ENCODE measurements at regions not wholly inside any gene's neighbourhood (a gene's known extent, or its start where the extent isn't known, plus 50 kb on each side); places are given as distances from the start of the nearest gene placed in this dataset.

GRCh38 chr10:118865998-118866693 is 111.4 kb upstream of the CACUL1 start:
- Histone ChIP-seq H3K27me3 (ENCODE audit: insufficient read depth, poor library complexity, severe bottlenecking) (no peaks in the 10 kb centered on the region), H3K27ac (replicated peaks) (no peak overlapping the region), H3K4me3 (replicated peaks; ENCODE audit: insufficient read depth, low read length) (no peak overlapping the region)
- DNase-seq (ENCODE audit: low read depth in 1 of 2, low spot score in 1 of 2) = no peak
- TF ChIP-seq, protein P1, sequence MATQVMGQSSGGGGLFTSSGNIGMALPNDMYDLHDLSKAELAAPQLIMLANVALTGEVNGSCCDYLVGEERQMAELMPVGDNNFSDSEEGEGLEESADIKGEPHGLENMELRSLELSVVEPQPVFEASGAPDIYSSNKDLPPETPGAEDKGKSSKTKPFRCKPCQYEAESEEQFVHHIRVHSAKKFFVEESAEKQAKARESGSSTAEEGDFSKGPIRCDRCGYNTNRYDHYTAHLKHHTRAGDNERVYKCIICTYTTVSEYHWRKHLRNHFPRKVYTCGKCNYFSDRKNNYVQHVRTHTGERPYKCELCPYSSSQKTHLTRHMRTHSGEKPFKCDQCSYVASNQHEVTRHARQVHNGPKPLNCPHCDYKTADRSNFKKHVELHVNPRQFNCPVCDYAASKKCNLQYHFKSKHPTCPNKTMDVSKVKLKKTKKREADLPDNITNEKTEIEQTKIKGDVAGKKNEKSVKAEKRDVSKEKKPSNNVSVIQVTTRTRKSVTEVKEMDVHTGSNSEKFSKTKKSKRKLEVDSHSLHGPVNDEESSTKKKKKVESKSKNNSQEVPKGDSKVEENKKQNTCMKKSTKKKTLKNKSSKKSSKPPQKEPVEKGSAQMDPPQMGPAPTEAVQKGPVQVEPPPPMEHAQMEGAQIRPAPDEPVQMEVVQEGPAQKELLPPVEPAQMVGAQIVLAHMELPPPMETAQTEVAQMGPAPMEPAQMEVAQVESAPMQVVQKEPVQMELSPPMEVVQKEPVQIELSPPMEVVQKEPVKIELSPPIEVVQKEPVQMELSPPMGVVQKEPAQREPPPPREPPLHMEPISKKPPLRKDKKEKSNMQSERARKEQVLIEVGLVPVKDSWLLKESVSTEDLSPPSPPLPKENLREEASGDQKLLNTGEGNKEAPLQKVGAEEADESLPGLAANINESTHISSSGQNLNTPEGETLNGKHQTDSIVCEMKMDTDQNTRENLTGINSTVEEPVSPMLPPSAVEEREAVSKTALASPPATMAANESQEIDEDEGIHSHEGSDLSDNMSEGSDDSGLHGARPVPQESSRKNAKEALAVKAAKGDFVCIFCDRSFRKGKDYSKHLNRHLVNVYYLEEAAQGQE (IDR thresholded peaks at IDR 0.05; ENCODE audit: insufficient replicate concordance, low read depth) = no peak
- TF ChIP-seq GABPA (IDR thresholded peaks at IDR 0.05; ENCODE audit: low read depth) (no peak), SPI1 (IDR thresholded peaks at IDR 0.05; ENCODE audit: borderline replicate concordance, low read depth) (no peak), POLR2AphosphoS5 (IDR thresholded peaks at IDR 0.05; ENCODE audit: low read depth) (no peak), CTCF (IDR thresholded peaks at IDR 0.05; ENCODE audit: insufficient read depth, low read length) (no peak)

- Histone ChIP-seq H3K4me3 (replicated peaks; ENCODE audit: insufficient read depth, low read length) (no peak overlapping the region), H3K27me3 (ENCODE audit: insufficient read depth, poor library complexity, severe bottlenecking) (no peaks in the 10 kb centered on the region), H3K27ac (replicated peaks) (no peak overlapping the region)
- no peak for TF ChIP-seq POLR2AphosphoS5 (IDR thresholded peaks at IDR 0.05; ENCODE audit: low read depth)
- TF ChIP-seq, protein P1 (IDR thresholded peaks at IDR 0.05; ENCODE audit: insufficient replicate concordance, low read depth) = no peak
- no peak for TF ChIP-seq GABPA (IDR thresholded peaks at IDR 0.05; ENCODE audit: low read depth)
- no peak for TF ChIP-seq SPI1 (IDR thresholded peaks at IDR 0.05; ENCODE audit: borderline replicate concordance, low read depth)
- no peak for TF ChIP-seq CTCF (IDR thresholded peaks at IDR 0.05; ENCODE audit: insufficient read depth, low read length)
- DNase-seq (ENCODE audit: low read depth in 1 of 2, low spot score in 1 of 2) = no peak
Measured at GRCh38 chr10:118867768-118868167, 113.0 kb upstream of the CACUL1 start.

DNA sequence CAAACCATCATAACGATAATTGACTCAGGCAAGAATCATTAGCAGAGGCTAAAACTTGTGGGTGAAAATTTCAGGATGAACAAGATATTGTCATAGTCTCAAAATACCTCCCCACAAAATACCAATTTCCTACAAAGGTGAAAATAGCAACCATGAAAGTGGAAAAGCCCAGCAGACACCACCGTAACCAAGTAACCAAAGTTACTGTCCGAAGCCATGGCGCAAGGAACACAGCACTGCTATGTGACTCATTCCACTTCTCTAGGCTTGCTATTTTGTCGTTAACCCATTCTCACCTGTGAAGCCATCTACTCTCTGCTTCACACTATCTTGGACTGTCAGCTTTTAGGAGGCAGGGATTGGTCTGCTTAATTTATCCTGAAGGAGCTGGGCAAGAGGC is 113.8 kb upstream of the CACUL1 start:
- H3K27ac ChIP-seq (replicated peaks) = no peak overlapping the region
- TF ChIP-seq CTCF (IDR thresholded peaks at IDR 0.05; ENCODE audit: insufficient read depth, low read length) (no peak), SPI1 (IDR thresholded peaks at IDR 0.05; ENCODE audit: borderline replicate concordance, low read depth) (no peak), GABPA (IDR thresholded peaks at IDR 0.05; ENCODE audit: low read depth) (no peak), POLR2AphosphoS5 (IDR thresholded peaks at IDR 0.05; ENCODE audit: low read depth) (no peak)
- TF ChIP-seq, protein P1 (IDR thresholded peaks at IDR 0.05; ENCODE audit: insufficient replicate concordance, low read depth) = no peak
- no peak for DNase-seq (ENCODE audit: low read depth in 1 of 2, low spot score in 1 of 2)
- no peak overlapping the region for H3K4me3 ChIP-seq (replicated peaks; ENCODE audit: insufficient read depth, low read length)
- no peaks in the 10 kb centered on the region for H3K27me3 ChIP-seq (ENCODE audit: insufficient read depth, poor library complexity, severe bottlenecking)
